ENCODE measurements at regions not wholly inside any gene's neighbourhood (a gene's known extent, or its start where the extent isn't known, plus 50 kb on each side); places are given as distances from the start of the nearest gene placed in this dataset.

GRCh38 chrX:137119049-137119448 lies 85.3 kb upstream of the GPR101 start:
- TF ChIP-seq CTCF (IDR thresholded peaks at IDR 0.05), result no peak
- no peak for TF ChIP-seq EZH2 (IDR thresholded peaks at IDR 0.05)
